Loucy (cell line): ENCODE measurements at regions not wholly inside any gene's neighbourhood (a gene's known extent, or its start where the extent isn't known, plus 50 kb on each side); places are given as distances from the start of the nearest gene placed in this dataset.

Experiments
- H2AFZ ChIP-seq: fragments of 200-600 bp; sonication (generic); 2 replicates; pipeline ENCODE4 v1.6.0; 2016; ENCODE audit warnings: antibody characterized with exemption, mild to moderate bottlenecking, low read length, moderate library complexity
- H3F3A ChIP-seq: fragments of 200-600 bp; 2 replicates; pipeline ENCODE4 v1.6.0; 2016; ENCODE audit warnings: antibody characterized with exemption, low read depth, mild to moderate bottlenecking
- H3K27me3 ChIP-seq: fragments of 200-600 bp; sonication (generic); 2 replicates; pipeline ENCODE4 v1.6.1; 2014; ENCODE audit warnings: low read length, mild to moderate bottlenecking; ENCODE audit not compliant: insufficient read depth, poor library complexity, severe bottlenecking
- H3K36me3 ChIP-seq: fragments of 200-600 bp; sonication (generic); 2 replicates; pipeline ENCODE4 v1.6.1; 2016; ENCODE audit warnings: low read length; ENCODE audit not compliant: insufficient read depth
- H3K4me1 ChIP-seq: fragments of 200-600 bp; sonication (generic); 2 replicates; pipeline ENCODE4 v1.5.1; 2014; ENCODE audit warnings: low read length, mild to moderate bottlenecking; ENCODE audit not compliant: insufficient read depth, poor library complexity, severe bottlenecking
- H3K4me2 ChIP-seq: fragments of 200-600 bp; sonication (generic); 2 replicates; pipeline ENCODE4 v1.6.0; 2014; ENCODE audit warnings: antibody characterized with exemption, low read length, low read depth, mild to moderate bottlenecking; ENCODE audit not compliant: poor library complexity, severe bottlenecking
- H3K4me3 ChIP-seq: fragments of 200-600 bp; sonication (generic); 2 replicates; pipeline ENCODE4 v1.5.1; 2014; ENCODE audit warnings: low read length, mild to moderate bottlenecking, mixed read lengths; ENCODE audit not compliant: poor library complexity, severe bottlenecking
- H3K79me2 ChIP-seq: fragments of 200-600 bp; sonication (generic); 2 replicates; pipeline ENCODE4 v1.6.1; 2014; ENCODE audit warnings: low read length; ENCODE audit not compliant: insufficient read depth
- H3K9ac ChIP-seq: fragments of 200-600 bp; sonication (generic); 2 replicates; pipeline ENCODE4 v1.6.0; 2014; ENCODE audit warnings: mild to moderate bottlenecking, low read depth, low read length, moderate library complexity; ENCODE audit not compliant: poor library complexity, severe bottlenecking
- H3K9me2 ChIP-seq: fragments of 200-600 bp; sonication (generic); replicated peaks from 2 replicates; pipeline ENCODE4 v1.6.1; 2016; ENCODE audit warnings: low read depth, low read length, mixed read lengths
- H3K9me3 ChIP-seq: fragments of 200-600 bp; sonication (generic); 2 replicates; pipeline ENCODE4 v1.6.1; 2014; ENCODE audit warnings: mild to moderate bottlenecking, antibody characterized with exemption, low read length, low read depth; ENCODE audit not compliant: insufficient read depth
- H4K20me1 ChIP-seq: fragments of 200-600 bp; sonication (generic); 2 replicates; pipeline ENCODE4 v1.6.0; 2014; ENCODE audit warnings: antibody characterized with exemption, low read length, mild to moderate bottlenecking; ENCODE audit not compliant: insufficient read depth, poor library complexity, severe bottlenecking
- EZH2phosphoT487 ChIP-seq: fragments of 200-600 bp; IDR thresholded peaks from 2 replicates; pipeline ENCODE4 v1.6.1; 2018; ENCODE audit warnings: antibody characterized with exemption, mild to moderate bottlenecking, moderate library complexity, borderline replicate concordance
- TF ChIP-seq, protein P1 (sequence below): fragments of 200-600 bp; sonication (generic); conservative IDR thresholded peaks from 2 replicates; pipeline ENCODE4 v1.5.1; 2014; ENCODE audit warnings: mild to moderate bottlenecking, antibody characterized with exemption, low read length

DNA sequence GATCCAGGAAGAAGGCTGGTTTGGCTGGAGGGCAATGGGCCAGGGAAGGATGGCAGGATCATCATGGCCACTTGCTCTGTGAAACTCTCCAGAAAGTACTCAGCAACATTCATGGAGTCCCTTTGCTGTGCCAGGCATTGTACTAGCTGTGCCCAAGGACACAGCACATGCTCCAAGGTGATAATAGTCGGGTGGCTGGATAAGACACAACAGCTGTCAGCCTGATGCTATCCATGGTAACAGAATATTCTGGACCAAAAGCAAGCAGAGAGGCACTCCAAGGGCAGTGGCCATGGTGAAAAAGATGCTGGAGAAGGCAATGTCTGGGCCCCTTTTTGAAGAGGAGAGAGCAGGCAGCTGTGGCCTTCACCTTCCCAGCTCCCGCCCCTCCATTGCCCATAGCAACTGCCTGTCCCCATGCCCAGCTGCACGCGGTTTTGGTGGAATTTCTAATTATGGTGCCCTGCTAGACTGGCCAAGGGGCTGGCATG, 113.8 kb upstream of the CPEB4 start:
- Histone ChIP-seq H3K9me2 (no peaks in the 10 kb centered on the region), H3K36me3 (no peaks in the 10 kb centered on the region), H3K9ac (no peak overlapping the region), H3K27me3 (no peaks in the 10 kb centered on the region), H3K4me2 (no peak overlapping the region), H3K9me3 (no peaks in the 10 kb centered on the region), H3K79me2 (no peaks in the 10 kb centered on the region), H4K20me1 (no peaks in the 10 kb centered on the region), H3F3A (no peaks in the 10 kb centered on the region), H3K4me1 (no peaks in the 10 kb centered on the region), H3K4me3 (no peak overlapping the region), H2AFZ (no peak overlapping the region)
- no peak for TF ChIP-seq EZH2phosphoT487
- TF ChIP-seq, protein P1, sequence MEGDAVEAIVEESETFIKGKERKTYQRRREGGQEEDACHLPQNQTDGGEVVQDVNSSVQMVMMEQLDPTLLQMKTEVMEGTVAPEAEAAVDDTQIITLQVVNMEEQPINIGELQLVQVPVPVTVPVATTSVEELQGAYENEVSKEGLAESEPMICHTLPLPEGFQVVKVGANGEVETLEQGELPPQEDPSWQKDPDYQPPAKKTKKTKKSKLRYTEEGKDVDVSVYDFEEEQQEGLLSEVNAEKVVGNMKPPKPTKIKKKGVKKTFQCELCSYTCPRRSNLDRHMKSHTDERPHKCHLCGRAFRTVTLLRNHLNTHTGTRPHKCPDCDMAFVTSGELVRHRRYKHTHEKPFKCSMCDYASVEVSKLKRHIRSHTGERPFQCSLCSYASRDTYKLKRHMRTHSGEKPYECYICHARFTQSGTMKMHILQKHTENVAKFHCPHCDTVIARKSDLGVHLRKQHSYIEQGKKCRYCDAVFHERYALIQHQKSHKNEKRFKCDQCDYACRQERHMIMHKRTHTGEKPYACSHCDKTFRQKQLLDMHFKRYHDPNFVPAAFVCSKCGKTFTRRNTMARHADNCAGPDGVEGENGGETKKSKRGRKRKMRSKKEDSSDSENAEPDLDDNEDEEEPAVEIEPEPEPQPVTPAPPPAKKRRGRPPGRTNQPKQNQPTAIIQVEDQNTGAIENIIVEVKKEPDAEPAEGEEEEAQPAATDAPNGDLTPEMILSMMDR = no peak

DNA sequence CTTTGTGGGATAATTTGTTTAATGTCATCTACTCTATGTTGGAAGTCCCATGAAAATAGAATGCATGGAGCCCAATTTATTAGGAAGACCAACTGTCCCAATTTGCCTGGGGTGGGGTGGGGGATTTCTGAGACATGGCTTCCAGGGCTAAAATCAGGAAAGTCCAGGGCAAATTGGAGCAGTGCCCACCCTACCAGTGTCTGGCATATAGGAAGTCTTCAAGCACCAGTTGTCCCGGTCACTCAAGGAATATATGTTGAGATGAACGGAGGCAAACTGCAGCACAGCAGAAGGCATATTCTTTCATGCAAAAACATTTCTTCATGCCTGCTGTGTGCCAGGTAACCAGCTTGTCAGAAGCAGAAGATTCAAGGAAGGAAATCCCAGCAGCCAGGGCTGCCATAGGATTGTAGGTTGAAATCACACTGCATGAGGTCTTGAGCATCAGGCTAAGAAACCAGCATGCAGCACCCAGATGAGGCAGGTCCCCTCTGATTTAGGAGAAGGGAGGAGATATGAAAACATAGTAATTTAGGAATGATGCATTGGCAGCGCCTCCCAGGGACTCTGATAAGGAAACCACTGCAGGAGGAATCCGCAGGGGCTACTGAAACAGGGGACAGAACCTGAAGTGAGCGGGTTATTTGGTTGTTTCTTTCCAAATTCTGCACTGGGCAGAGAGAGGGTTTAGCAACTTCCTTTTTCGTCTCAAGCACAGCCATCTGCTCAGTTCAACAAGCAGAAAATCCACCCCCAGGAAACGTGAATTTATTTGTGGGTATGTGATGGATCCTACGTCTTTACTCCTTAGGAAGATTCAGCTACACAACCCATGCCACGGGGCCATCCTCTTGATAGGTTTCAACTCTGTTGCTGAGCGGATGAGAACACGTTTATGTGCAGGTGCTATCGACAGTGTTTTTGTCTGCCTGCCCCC, 112.6 kb upstream of the CPEB4 start:
- TF ChIP-seq, protein P1 = no peak
- no peak for TF ChIP-seq EZH2phosphoT487
- H3K4me3 ChIP-seq = no peak overlapping the region
- no peaks in the 10 kb centered on the region for H4K20me1 ChIP-seq
- H2AFZ ChIP-seq = no peak overlapping the region
- H3K4me2 ChIP-seq = no peak overlapping the region
- H3K79me2 ChIP-seq = no peaks in the 10 kb centered on the region
- H3K36me3 ChIP-seq = no peaks in the 10 kb centered on the region
- no peaks in the 10 kb centered on the region for H3K9me2 ChIP-seq
- H3F3A ChIP-seq = no peaks in the 10 kb centered on the region
- H3K27me3 ChIP-seq = no peaks in the 10 kb centered on the region
- no peak overlapping the region for H3K9ac ChIP-seq
- no peaks in the 10 kb centered on the region for H3K4me1 ChIP-seq
- no peaks in the 10 kb centered on the region for H3K9me3 ChIP-seq

- no peaks in the 10 kb centered on the region for H3K36me3 ChIP-seq
- no peaks in the 10 kb centered on the region for H3K27me3 ChIP-seq
Measured at GRCh38 chr5:173777149-173777548, 111.0 kb upstream of the CPEB4 start.

More at GRCh38 chr5:173777149-173777548, 111.0 kb upstream of the CPEB4 start:
- no peak overlapping the region for H2AFZ ChIP-seq
- peaks cover 7% of the 10 kb centered on the region for H3K4me1 ChIP-seq
- no peaks in the 10 kb centered on the region for H3K9me2 ChIP-seq
- no peaks in the 10 kb centered on the region for H4K20me1 ChIP-seq
- no peaks in the 10 kb centered on the region for H3F3A ChIP-seq
- no peak overlapping the region for H3K9ac ChIP-seq
- H3K4me2 ChIP-seq = no peak overlapping the region
- no peaks in the 10 kb centered on the region for H3K9me3 ChIP-seq
- H3K79me2 ChIP-seq = no peaks in the 10 kb centered on the region
- TF ChIP-seq, protein P1 = no peak
- TF ChIP-seq EZH2phosphoT487 = no peak
- H3K4me3 ChIP-seq = no peak overlapping the region
